ENCODE measurements at regions not wholly inside any gene's neighbourhood (a gene's known extent, or its start where the extent isn't known, plus 50 kb on each side); places are given as distances from the start of the nearest gene placed in this dataset.

DNA sequence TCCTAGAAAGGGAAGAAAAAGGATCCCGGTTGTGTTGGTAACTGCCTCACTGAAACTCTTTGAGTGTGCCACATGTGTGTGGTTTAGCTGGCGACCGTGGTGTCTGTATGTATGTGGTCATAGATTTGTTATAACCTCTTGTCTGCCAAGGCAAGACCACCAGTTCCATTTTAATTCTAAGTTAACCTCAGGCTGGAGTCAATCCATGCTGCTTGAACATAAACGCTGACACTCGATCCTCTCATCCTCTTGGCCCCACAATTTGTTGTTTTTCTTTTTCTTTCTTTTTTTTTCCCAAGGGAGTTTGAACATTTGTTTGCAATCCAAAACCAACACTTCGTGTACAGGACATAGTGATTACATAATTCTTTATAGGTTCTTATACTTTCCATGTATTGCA is 318.9 kb upstream of the JAG1 start:
- H3K9ac ChIP-seq = no peak overlapping the region
- no peaks in the 10 kb centered on the region for H3K27me3 ChIP-seq (ENCODE audit: insufficient read depth)
- H3K27ac ChIP-seq (ENCODE audit: low read depth in 2 of 2, low read length in 1 of 2) = no peak overlapping the region
- no peaks in the 10 kb centered on the region for H3K79me2 ChIP-seq (ENCODE audit: insufficient read depth)
- H2AFZ ChIP-seq (ENCODE audit: low read depth) = no peak overlapping the region
- 79% methylated on average over 6 of the region's 6 CpGs for WGBS (ENCODE audit: low lambda C conversion rate)
- H4K20me1 ChIP-seq (ENCODE audit: insufficient read depth) = no peaks in the 10 kb centered on the region
- no peak overlapping the region for H3K4me2 ChIP-seq
- TF ChIP-seq, protein P1, sequence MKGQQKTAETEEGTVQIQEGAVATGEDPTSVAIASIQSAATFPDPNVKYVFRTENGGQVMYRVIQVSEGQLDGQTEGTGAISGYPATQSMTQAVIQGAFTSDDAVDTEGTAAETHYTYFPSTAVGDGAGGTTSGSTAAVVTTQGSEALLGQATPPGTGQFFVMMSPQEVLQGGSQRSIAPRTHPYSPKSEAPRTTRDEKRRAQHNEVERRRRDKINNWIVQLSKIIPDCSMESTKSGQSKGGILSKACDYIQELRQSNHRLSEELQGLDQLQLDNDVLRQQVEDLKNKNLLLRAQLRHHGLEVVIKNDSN (IDR thresholded peaks at IDR 0.05; ENCODE audit: borderline replicate concordance, low read depth) = no peak
- TF ChIP-seq IRF3 (IDR thresholded peaks at IDR 0.05; ENCODE audit: low read depth, low read length) (no peak), NFIC (IDR thresholded peaks at IDR 0.05; ENCODE audit: borderline replicate concordance) (no peak), CHD2 (IDR thresholded peaks at IDR 0.05; ENCODE audit: low read length, partially characterized antibody) (no peak), RAD21 (IDR thresholded peaks at IDR 0.05; ENCODE audit: low read length) (no peak), NRF1 (IDR thresholded peaks at IDR 0.05; ENCODE audit: low read depth, low read length) (no peak), USF2 (IDR thresholded peaks at IDR 0.05; ENCODE audit: borderline replicate concordance, low read depth, low read length) (no peak), ELF1 (IDR thresholded peaks at IDR 0.05) (no peak), RCOR1 (IDR thresholded peaks at IDR 0.05; ENCODE audit: low read length) (no peak), RXRA (IDR thresholded peaks at IDR 0.05; ENCODE audit: borderline replicate concordance, low read depth) (no peak), ZBTB33 (IDR thresholded peaks at IDR 0.05; ENCODE audit: borderline replicate concordance, low read depth) (no peak), GATA2 (CRISPR knock-in tag; IDR thresholded peaks at IDR 0.05) (no peak), FOSL2 (IDR thresholded peaks at IDR 0.05; ENCODE audit: borderline replicate concordance, low read depth) (no peak), JUND (IDR thresholded peaks at IDR 0.05) (no peak), CTCF (IDR thresholded peaks at IDR 0.05) (no peak), TCF12 (IDR thresholded peaks at IDR 0.05) (no peak), EP300 (IDR thresholded peaks at IDR 0.05; ENCODE audit: borderline replicate concordance in 1 of 2, low read depth in 1 of 2, low read length in 1 of 2) (no peak), SIN3A (IDR thresholded peaks at IDR 0.05; ENCODE audit: borderline replicate concordance, low read depth, low read length) (no peak), MEF2A (IDR thresholded peaks at IDR 0.05; ENCODE audit: borderline replicate concordance, low read depth) (no peak)
- TF ChIP-seq, protein P2, sequence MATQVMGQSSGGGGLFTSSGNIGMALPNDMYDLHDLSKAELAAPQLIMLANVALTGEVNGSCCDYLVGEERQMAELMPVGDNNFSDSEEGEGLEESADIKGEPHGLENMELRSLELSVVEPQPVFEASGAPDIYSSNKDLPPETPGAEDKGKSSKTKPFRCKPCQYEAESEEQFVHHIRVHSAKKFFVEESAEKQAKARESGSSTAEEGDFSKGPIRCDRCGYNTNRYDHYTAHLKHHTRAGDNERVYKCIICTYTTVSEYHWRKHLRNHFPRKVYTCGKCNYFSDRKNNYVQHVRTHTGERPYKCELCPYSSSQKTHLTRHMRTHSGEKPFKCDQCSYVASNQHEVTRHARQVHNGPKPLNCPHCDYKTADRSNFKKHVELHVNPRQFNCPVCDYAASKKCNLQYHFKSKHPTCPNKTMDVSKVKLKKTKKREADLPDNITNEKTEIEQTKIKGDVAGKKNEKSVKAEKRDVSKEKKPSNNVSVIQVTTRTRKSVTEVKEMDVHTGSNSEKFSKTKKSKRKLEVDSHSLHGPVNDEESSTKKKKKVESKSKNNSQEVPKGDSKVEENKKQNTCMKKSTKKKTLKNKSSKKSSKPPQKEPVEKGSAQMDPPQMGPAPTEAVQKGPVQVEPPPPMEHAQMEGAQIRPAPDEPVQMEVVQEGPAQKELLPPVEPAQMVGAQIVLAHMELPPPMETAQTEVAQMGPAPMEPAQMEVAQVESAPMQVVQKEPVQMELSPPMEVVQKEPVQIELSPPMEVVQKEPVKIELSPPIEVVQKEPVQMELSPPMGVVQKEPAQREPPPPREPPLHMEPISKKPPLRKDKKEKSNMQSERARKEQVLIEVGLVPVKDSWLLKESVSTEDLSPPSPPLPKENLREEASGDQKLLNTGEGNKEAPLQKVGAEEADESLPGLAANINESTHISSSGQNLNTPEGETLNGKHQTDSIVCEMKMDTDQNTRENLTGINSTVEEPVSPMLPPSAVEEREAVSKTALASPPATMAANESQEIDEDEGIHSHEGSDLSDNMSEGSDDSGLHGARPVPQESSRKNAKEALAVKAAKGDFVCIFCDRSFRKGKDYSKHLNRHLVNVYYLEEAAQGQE (IDR thresholded peaks at IDR 0.05; ENCODE audit: low read depth, low read length) = no peak
- no peaks in the 10 kb centered on the region for H3K9me2 ChIP-seq
- H3K4me3 ChIP-seq (ENCODE audit: low read depth in 2 of 2, low read length in 1 of 2) = no peak overlapping the region
- ChIA-PET CTCF (interaction anchor here (0.8 kb wide), 1 partner anchor 116 kb away, joined by 3 read pairs; no protein-coding TSS in a partner anchor), POLR2A (no interaction called here)
- peaks cover 3% of the 10 kb centered on the region for H3F3A ChIP-seq (replicated peaks; ENCODE audit: insufficient read depth)
- no peak for DNase-seq
- H3K36me3 ChIP-seq (replicated peaks in 1 of 2; ENCODE audit: control insufficient read depth in 1 of 2, insufficient read depth in 2 of 2, low read length in 1 of 2) = no peaks in the 10 kb centered on the region
- no peaks in the 10 kb centered on the region for H3K4me1 ChIP-seq (ENCODE audit: control insufficient read depth in 1 of 2, insufficient read depth in 2 of 2, low read depth in 1 of 2, low read length in 1 of 2)
- H3K9me3 ChIP-seq = no peaks in the 10 kb centered on the region
